GM12864 (cell line): ENCODE measurements at regions not wholly inside any gene's neighbourhood (a gene's known extent, or its start where the extent isn't known, plus 50 kb on each side); places are given as distances from the start of the nearest gene placed in this dataset.

Experiments used
- DNase-seq: peaks from one replicate; pipeline ENCODE4 v3.0.0-alpha.2; 2011; ENCODE audit warnings: low read depth
- H3K4me3 ChIP-seq: 2 replicates; pipeline ENCODE4 v1.5.1; 2011; ENCODE audit warnings: mild to moderate bottlenecking, low read depth, low read length, control low read depth
- CTCF ChIP-seq: IDR thresholded peaks from 2 replicates; pipeline ENCODE4 v1.5.1; 2011; ENCODE audit warnings: low read depth, mild to moderate bottlenecking, moderate library complexity, low read length, control low read depth, inconsistent platforms; ENCODE audit errors: missing control alignments

GRCh38 chr16:86823125-86823524 is 244.8 kb downstream of the FOXL1 start:
- DNase-seq, result no peak
- H3K4me3 ChIP-seq, result no peak overlapping the region
- no peak for TF ChIP-seq CTCF

- no peak for TF ChIP-seq CTCF
- DNase-seq, result no peak
- H3K4me3 ChIP-seq, result no peak overlapping the region
Measured at GRCh38 chr16:86823888-86824671, 245.7 kb downstream of the FOXL1 start.

GRCh38 chr16:86824751-86825296 is 246.5 kb downstream of the FOXL1 start:
- no peak for DNase-seq
- H3K4me3 ChIP-seq, result no peak overlapping the region
- TF ChIP-seq CTCF, result no peak

GRCh38 chr16:86825631-86826030 is 247.3 kb downstream of the FOXL1 start:
- no peak for DNase-seq
- H3K4me3 ChIP-seq, result no peak overlapping the region
- no peak for TF ChIP-seq CTCF

- no peak for TF ChIP-seq CTCF
- H3K4me3 ChIP-seq, result no peak overlapping the region
- DNase-seq, result no peak
Measured at GRCh38 chr16:86826941-86827340, 248.6 kb downstream of the FOXL1 start.

GRCh38 chr16:86827521-86827920 is 249.2 kb downstream of the FOXL1 start:
- no peak for DNase-seq
- H3K4me3 ChIP-seq, result no peak overlapping the region
- no peak for TF ChIP-seq CTCF

GRCh38 chr16:86828202-86828601 is 249.9 kb downstream of the FOXL1 start:
- DNase-seq, result no peak
- H3K4me3 ChIP-seq, result no peak overlapping the region
- no peak for TF ChIP-seq CTCF
